ENCODE measurements at regions not wholly inside any gene's neighbourhood (a gene's known extent, or its start where the extent isn't known, plus 50 kb on each side); places are given as distances from the start of the nearest gene placed in this dataset.
"Not testable (repeated sequence)": the region's sequence is repeated elsewhere in the genome, so short reads cannot be mapped to it uniquely, and the experiment has no call there.

DNA sequence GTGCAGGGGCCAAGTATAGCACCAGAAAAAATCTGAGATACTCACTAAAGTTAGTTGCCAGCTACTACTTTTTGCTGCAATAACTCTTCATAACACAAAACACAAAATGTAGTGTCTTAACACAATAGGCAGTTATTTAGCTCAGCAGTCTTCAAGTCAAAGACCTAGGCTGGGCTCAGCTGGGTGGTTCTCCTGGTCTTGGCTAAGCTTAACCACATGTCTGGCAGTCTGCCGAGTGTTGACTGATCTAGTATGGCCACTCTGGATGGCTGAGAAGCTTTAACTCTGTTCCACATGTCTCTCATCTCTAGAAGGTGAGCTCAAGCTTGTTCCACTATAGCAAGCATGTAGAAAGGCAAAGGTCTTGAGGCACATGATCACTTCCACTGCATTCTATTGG is 451.6 kb downstream of the SOX11 start:
- DNase-seq, result no peak

DNA sequence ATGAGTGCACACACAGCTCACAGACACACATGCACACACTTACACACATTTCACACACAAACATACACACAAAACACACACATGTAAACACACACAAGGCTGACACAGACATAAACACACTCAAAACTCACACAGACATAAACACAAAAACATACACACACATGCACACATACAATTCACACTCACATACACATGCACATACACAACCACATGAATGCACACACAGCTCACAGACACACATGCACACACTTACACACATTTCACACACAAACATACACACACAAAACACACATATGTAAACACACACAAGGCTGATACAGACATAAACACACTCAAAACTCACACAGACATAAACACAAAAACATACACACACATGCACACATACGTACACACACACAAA is 455.0 kb downstream of the SOX11 start:
- not testable (repeated sequence) for DNase-seq

DNA sequence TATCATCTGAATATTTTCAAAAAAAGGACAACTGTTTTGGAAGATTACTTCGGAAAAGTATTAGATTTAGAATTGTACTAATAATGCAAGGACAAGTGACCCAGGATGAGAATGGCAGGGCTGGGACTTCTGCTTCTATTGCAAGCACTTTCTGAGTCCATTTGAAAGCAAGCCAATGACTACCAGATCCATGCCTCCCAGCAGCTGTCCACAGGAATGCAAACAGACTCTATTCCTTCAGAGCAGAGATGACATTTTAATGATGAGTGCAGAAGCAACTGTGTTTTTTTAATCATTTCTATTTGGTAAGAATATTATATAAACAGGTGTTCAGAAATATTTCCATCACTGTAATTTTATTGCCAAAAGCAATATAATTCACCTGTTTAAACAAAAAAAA is 456.7 kb downstream of the SOX11 start:
- no peak for DNase-seq

- no peak for DNase-seq
These were observed 467.4 kb downstream of the SOX11 start for GRCh38 chr2:6159606-6160005.

DNA sequence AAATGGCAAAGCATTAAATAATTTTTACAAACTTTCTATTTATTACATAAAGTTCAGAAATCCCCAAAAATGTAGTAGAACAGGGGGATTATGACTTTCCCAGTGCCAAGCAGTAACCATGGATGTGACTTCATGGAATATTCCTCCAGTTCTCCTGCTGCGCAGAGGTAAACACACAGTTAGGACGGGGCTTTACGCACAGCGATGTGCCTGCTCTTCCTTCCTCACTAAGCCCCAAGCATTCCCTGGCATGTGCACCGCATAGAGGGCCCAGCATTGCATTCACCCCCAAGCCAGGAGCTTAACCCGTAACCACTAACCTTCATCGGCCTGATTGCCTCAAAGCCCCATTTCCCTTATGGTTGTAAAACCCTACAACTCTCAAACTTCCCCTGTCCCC is 471.7 kb downstream of the SOX11 start:
- DNase-seq, result no peak

DNA sequence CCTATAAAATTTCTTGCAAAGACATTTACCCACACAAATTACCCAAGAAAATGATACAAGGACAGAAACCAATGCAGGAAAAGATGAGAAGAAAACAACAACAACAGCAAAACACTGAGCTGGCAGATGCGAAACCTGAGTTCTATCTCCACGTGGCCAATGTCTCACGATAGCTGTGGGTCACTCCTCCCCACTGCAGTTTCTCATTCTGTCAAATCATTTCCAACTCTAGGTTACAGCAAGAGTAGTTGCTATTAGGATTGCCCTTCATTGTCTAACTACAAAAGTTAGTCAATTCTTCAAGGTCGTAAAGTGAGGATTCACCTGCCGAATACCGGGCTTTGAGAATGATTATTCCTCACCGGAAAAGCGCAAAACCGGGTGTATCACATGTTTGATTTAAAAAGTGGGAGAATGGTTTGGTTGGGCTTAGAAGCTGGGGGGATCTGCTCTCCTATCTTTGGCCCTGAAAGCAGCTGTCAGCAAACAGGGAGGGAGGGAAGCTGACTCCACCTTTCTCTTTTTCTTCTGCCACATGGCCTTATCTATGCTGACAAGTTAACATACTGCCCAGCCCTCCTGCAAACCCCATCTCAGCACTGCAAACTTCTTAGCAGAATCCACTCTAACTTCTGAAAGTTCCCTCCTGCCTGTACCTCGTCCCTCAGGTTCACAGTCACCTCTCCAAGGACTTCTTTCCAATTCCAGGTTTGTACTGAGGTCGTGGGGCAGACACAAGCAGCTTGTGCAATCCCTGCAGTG is 473.0 kb downstream of the SOX11 start:
- DNase-seq, result no peak

DNA sequence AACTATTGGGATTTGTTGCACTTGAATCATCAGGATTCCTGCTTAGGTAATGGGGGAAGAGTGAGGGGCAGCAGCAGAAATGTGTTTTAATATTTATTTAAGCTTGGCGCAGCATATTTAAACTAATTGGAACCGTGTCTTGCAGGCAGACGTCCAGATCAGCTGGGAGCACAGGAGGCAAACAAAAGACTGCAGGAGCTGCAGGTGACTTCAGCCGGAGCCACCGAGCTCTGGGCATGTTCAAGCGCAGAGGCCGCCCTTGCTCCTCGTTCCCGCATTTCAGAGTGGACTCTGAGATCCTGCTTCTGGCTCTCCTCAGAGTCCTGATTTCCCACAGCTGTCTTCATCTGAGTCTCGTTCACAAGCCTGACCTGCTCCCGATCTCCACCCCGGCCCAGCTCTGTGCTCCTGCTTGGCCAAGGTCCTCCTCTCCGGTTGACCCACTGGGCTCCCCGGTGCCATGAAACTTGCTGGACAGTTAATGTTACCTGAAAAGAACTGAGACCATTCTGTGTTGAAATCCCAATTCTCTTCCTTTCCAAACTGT is 475.5 kb downstream of the SOX11 start:
- no peak for DNase-seq

GRCh38 chr2:6168485-6168884 is 476.3 kb downstream of the SOX11 start:
- DNase-seq, result no peak

GRCh38 chr2:6171294-6171693 is 479.1 kb downstream of the SOX11 start:
- no peak for DNase-seq

DNA sequence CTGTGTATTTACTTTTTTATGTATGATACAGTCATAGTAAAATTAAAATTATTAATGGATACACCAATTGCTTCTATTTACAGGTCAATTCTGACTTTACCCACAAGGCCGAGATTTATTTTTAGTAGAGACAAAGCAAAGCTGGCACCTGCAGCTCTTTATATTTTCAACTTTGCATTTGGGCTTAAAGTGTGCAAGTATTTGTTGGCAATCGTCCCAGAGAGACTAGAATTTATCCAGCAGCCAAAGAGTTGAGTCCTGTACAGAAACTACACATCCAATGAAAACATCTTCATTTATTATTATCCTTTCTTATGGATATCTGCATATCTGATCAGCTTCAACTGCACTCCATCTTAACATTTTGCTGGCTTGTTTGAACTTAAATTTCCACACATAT is 485.6 kb downstream of the SOX11 start:
- DNase-seq, result no peak

DNA sequence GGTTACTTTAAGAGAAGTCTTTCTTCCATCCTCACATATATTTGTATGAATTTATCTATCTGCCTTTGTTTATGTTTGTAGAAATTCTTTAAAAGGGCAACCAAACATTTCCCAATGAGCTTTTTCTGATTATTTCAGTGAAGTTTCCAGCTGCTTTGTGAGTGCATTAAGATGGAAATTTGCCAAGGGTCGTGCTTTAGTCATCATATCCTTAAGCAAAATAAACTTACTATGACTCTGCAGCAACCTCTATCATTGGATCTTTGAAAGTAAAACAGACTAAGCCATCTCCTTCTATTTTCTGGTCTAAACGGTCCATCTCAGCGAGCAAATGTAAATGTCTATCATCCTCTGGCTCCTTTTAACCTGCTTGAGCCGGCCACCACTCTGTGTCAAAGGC is 489.3 kb downstream of the SOX11 start:
- no peak for DNase-seq

DNA sequence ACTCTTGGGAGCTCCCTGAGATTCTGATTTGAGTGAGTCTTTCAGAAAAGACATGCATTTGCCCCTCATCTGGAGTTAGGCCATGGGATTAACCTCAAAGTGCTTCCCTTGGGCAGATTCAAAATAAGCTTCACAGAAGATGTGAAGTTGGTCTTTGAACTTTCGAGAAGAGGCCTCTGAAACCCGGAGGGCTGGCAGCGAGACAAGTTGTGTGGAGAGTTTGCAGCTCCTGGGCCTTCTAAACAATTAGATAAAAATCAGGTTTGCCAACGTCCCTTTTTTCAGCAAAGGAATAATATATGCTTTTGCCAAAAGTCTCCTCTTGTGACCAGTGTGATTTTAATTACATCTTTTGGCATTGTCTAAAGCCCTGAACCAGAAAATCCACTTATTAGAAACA is 489.7 kb downstream of the SOX11 start:
- no peak for DNase-seq

DNA sequence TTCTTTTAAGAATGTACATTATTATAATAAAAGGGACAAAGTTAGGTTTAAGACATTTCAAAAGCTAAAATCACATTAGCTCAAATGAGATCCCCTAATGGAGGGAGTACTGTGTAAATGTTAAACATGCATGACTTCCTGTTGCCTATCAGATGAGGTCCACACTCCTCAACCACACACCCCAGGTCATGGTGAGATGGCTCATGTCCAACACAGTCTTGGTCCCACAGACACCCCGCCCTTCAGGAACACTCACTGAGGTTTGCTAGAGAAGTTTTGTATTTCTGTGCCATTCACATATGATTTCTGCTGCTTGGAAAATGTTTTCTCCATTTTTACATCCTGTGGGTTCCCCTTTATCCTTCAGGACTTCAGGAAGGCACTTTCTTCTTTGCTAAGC is 491.0 kb downstream of the SOX11 start:
- DNase-seq, result no peak

DNA sequence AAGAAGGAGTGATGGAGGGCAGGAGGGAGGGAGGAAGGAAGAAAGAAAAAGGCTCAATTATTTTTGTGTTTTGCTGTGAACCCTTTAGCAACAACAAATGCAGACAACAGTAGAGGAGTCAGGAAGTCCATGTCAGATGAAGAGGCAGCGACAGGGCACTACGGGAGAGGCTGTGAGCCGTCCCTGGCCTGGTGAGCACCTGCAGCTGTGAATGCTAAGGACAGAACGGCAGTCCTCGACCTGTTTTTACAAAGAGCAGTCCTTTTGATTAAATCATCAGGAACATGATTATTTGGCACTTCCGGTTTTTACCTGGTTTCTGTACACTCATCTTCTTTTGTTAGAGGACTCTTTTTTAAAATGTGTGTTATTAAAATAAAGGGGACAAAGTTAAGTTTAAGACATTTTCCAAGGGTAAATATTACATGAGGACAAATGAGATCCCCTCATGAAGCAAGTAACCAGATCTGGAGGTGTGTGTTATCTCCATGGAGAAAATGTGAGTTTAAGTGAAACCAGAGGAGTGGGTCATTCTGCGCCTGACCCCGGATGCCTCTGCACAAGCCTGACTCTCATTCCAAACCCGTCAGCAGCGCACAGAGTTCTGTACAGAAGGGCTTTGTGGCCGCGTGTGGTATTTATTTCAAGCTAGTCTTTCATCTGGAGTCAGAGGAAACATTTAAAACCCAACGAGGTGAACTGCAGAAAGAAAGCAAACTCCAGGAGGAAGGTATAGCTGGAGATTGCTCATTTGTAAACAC is 492.5 kb downstream of the SOX11 start:
- DNase-seq, result no peak

GRCh38 chr2:6186332-6187151 is 494.4 kb downstream of the SOX11 start:
- no peak for DNase-seq

DNA sequence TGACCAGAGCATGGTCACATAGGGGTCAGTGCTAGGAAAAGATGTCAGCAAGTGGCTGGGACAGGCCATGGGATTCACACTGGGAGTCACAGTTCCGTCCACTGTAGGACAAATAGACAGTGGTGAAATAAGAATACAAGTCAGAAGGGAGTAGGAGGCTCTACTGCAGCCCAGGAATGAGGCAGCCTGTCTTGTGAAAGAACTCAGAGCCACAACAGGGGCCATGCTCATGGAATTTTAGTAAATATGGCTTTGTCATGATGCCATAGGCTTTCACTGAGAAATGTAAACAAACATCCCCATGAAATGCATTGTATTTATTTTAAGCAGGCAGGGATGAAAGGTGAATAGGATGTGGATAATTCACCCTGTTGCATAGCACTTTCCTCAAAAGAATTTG is 504.3 kb downstream of the SOX11 start:
- no peak for DNase-seq

DNA sequence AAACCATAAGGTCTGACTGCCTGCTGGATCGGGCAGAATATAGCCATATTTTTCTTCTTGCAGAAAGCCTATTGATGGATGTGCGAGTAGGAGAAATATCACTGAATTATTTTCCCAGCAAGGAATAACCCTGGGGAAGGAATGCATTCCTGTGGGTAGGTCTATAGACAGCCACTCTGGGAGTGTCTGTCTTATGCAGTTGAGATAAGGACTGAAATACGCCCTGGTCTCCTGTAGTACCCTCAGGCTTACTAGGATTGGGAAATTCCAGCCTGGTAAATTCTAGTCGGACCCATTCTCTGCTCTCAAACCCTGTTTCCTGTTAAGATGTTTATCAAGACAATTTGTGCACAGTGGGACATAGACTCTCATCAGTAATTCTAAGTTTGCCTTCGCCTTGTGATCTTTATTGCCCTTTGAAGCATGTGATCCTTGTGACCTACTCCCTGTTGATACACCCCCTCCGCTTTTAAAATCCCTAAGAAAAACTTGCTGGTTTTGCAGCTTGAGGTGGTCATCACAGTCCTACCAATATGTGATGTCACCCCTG is 506.3 kb downstream of the SOX11 start:
- not testable (repeated sequence) for DNase-seq

DNA sequence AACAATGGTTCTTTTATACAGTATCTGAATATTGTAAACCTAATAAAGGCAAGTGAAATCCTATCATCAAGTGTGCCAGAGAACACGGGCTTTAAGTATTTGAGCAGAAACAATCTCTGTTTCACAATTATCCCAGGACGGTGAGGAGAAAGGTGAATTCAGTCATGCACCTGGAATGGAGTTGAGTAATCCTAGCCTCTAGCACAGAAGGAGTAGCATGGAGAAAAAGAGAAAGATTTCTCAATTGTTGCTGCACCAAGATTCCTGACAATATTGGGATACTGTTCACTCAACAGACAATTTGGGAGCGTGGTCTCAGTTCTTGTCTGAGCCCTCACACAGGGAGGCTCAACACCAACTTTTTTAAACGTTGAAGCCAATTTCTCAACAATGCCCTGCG is 510.6 kb downstream of the SOX11 start:
- no peak for DNase-seq

GRCh38 chr2:6203291-6203959 is 511.2 kb downstream of the SOX11 start:
- DNase-seq, result no peak

GRCh38 chr2:6206882-6207281 is 514.7 kb downstream of the SOX11 start:
- DNase-seq, result no peak

DNA sequence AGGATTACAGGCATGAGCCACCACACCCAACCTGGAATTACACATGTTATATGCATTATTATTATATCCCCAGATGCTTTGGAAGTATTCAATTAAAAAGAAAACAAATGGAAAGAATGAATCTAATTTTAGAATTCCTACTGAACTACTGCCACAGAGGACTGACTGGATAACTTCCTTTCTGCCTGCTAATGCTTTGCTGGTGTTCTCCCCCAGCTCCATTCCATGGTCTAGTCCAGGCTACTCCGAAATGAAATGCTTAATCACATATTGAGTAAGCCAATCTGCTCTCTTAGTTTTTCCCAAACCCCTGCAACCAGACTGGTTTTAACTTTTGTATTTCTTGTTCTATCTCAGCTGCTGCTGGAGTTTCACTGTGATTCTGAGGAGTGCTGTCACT is 519.1 kb downstream of the SOX11 start:
- DNase-seq, result no peak

- no peak for DNase-seq
These were observed 520.3 kb downstream of the SOX11 start for GRCh38 chr2:6212491-6212890.
